ENCODE measurements at regions not wholly inside any gene's neighbourhood (a gene's known extent, or its start where the extent isn't known, plus 50 kb on each side); places are given as distances from the start of the nearest gene placed in this dataset.
A peak's percentile ranks its signal among the peaks of the same experiment; 100 is the strongest.

- Histone ChIP-seq H2AFZ (ENCODE audit: low read depth, low read length) (no peak overlapping the region), H3K27me3 (ENCODE audit: insufficient read depth, low read length, poor library complexity) (no peaks in the 10 kb centered on the region), H3K4me3 (ENCODE audit: low read depth in 1 of 2, low read length in 2 of 2) (no peak overlapping the region), H3K79me2 (ENCODE audit: insufficient read depth, low read length) (no peaks in the 10 kb centered on the region), H3K9me3 (ENCODE audit: insufficient read depth, low read length, severe bottlenecking) (no peaks in the 10 kb centered on the region), H3K4me2 (ENCODE audit: insufficient read depth, low read length) (no peak overlapping the region), H4K20me1 (ENCODE audit: insufficient read depth, low read length) (no peaks in the 10 kb centered on the region), H3K36me3 (ENCODE audit: insufficient read depth, low read length) (no peaks in the 10 kb centered on the region), H3K27ac (ENCODE audit: low read length) (no peak overlapping the region), H3K4me1 (ENCODE audit: insufficient read depth, low read length) (peaks cover 3% of the 10 kb centered on the region), H3K9ac (ENCODE audit: low read depth, low read length) (no peak overlapping the region)
- TF ChIP-seq, protein P1, sequence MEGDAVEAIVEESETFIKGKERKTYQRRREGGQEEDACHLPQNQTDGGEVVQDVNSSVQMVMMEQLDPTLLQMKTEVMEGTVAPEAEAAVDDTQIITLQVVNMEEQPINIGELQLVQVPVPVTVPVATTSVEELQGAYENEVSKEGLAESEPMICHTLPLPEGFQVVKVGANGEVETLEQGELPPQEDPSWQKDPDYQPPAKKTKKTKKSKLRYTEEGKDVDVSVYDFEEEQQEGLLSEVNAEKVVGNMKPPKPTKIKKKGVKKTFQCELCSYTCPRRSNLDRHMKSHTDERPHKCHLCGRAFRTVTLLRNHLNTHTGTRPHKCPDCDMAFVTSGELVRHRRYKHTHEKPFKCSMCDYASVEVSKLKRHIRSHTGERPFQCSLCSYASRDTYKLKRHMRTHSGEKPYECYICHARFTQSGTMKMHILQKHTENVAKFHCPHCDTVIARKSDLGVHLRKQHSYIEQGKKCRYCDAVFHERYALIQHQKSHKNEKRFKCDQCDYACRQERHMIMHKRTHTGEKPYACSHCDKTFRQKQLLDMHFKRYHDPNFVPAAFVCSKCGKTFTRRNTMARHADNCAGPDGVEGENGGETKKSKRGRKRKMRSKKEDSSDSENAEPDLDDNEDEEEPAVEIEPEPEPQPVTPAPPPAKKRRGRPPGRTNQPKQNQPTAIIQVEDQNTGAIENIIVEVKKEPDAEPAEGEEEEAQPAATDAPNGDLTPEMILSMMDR (IDR thresholded peaks at IDR 0.05; ENCODE audit: borderline replicate concordance, extremely low read depth, low read length, poor library complexity, severe bottlenecking): no peak
- TF ChIP-seq EZH2 (IDR thresholded peaks at IDR 0.05; ENCODE audit: borderline replicate concordance, low read depth, low read length, severe bottlenecking): no peak
- ATAC-seq (ENCODE audit: insufficient read depth, low read depth) (no peak), DNase-seq (no peak)
Observed at GRCh38 chr6:44685213-44685612, 297.7 kb downstream of the CDC5L start.

- ATAC-seq (ENCODE audit: insufficient read depth, low read depth): no peak
- H2AFZ ChIP-seq (ENCODE audit: low read depth, low read length): no peak overlapping the region
Observed at GRCh38 chr6:44696099-44696498, 308.6 kb downstream of the CDC5L start.

GRCh38 chr6:44696686-44697085 is 309.2 kb downstream of the CDC5L start:
- Histone ChIP-seq H3K27me3 (ENCODE audit: insufficient read depth, low read length, poor library complexity) (no peaks in the 10 kb centered on the region), H3K4me3 (ENCODE audit: low read depth in 1 of 2, low read length in 2 of 2) (no peak overlapping the region), H3K27ac (ENCODE audit: low read length) (no peak overlapping the region), H3K4me1 (ENCODE audit: insufficient read depth, low read length) (no peaks in the 10 kb centered on the region), H3K9ac (ENCODE audit: low read depth, low read length) (no peak overlapping the region), H3K79me2 (ENCODE audit: insufficient read depth, low read length) (no peaks in the 10 kb centered on the region), H2AFZ (ENCODE audit: low read depth, low read length) (no peak overlapping the region), H3K4me2 (ENCODE audit: insufficient read depth, low read length) (no peak overlapping the region), H3K36me3 (ENCODE audit: insufficient read depth, low read length) (no peaks in the 10 kb centered on the region), H4K20me1 (ENCODE audit: insufficient read depth, low read length) (no peaks in the 10 kb centered on the region), H3K9me3 (ENCODE audit: insufficient read depth, low read length, severe bottlenecking) (no peaks in the 10 kb centered on the region)
- ATAC-seq (ENCODE audit: insufficient read depth, low read depth) (no peak), DNase-seq (no peak)
- TF ChIP-seq, protein P1 (IDR thresholded peaks at IDR 0.05; ENCODE audit: borderline replicate concordance, extremely low read depth, low read length, poor library complexity, severe bottlenecking): no peak
- TF ChIP-seq EZH2 (IDR thresholded peaks at IDR 0.05; ENCODE audit: borderline replicate concordance, low read depth, low read length, severe bottlenecking): no peak

More at GRCh38 chr6:44696099-44696498, 308.6 kb downstream of the CDC5L start:
- Histone ChIP-seq H3K4me3 (ENCODE audit: low read depth in 1 of 2, low read length in 2 of 2) (no peak overlapping the region), H3K9me3 (ENCODE audit: insufficient read depth, low read length, severe bottlenecking) (no peaks in the 10 kb centered on the region), H3K4me1 (ENCODE audit: insufficient read depth, low read length) (no peaks in the 10 kb centered on the region), H3K4me2 (ENCODE audit: insufficient read depth, low read length) (no peak overlapping the region), H3K27me3 (ENCODE audit: insufficient read depth, low read length, poor library complexity) (no peaks in the 10 kb centered on the region), H3K36me3 (ENCODE audit: insufficient read depth, low read length) (no peaks in the 10 kb centered on the region), H3K79me2 (ENCODE audit: insufficient read depth, low read length) (no peaks in the 10 kb centered on the region), H3K27ac (ENCODE audit: low read length) (no peak overlapping the region), H3K9ac (ENCODE audit: low read depth, low read length) (no peak overlapping the region), H4K20me1 (ENCODE audit: insufficient read depth, low read length) (no peaks in the 10 kb centered on the region)
- TF ChIP-seq EZH2 (IDR thresholded peaks at IDR 0.05; ENCODE audit: borderline replicate concordance, low read depth, low read length, severe bottlenecking): no peak
- TF ChIP-seq, protein P1 (IDR thresholded peaks at IDR 0.05; ENCODE audit: borderline replicate concordance, extremely low read depth, low read length, poor library complexity, severe bottlenecking): no peak
- no peak for DNase-seq

- H3K9me3 ChIP-seq (ENCODE audit: insufficient read depth, low read length, severe bottlenecking): no peaks in the 10 kb centered on the region
- H2AFZ ChIP-seq (ENCODE audit: low read depth, low read length): no peak overlapping the region
- H3K79me2 ChIP-seq (ENCODE audit: insufficient read depth, low read length): no peaks in the 10 kb centered on the region
- no peak overlapping the region for H3K4me2 ChIP-seq (ENCODE audit: insufficient read depth, low read length)
- H4K20me1 ChIP-seq (ENCODE audit: insufficient read depth, low read length): no peaks in the 10 kb centered on the region
- DNase-seq (peak; percentile 30), ATAC-seq (ENCODE audit: insufficient read depth, low read depth) (peak; percentile 66)
- no peak overlapping the region for H3K27ac ChIP-seq (ENCODE audit: low read length)
- no peaks in the 10 kb centered on the region for H3K4me1 ChIP-seq (ENCODE audit: insufficient read depth, low read length)
- TF ChIP-seq, protein P1 (IDR thresholded peaks at IDR 0.05; ENCODE audit: borderline replicate concordance, extremely low read depth, low read length, poor library complexity, severe bottlenecking): no peak
- no peak for TF ChIP-seq EZH2 (IDR thresholded peaks at IDR 0.05; ENCODE audit: borderline replicate concordance, low read depth, low read length, severe bottlenecking)
- no peaks in the 10 kb centered on the region for H3K36me3 ChIP-seq (ENCODE audit: insufficient read depth, low read length)
- H3K4me3 ChIP-seq (ENCODE audit: low read depth in 1 of 2, low read length in 2 of 2): no peak overlapping the region
- H3K27me3 ChIP-seq (ENCODE audit: insufficient read depth, low read length, poor library complexity): no peaks in the 10 kb centered on the region
- H3K9ac ChIP-seq (ENCODE audit: low read depth, low read length): no peak overlapping the region
Observed at GRCh38 chr6:44697327-44697726, 309.8 kb downstream of the CDC5L start.
